Stimulated activated CD8-positive, alpha-beta memory T cell treated with anti-CD3 and anti-CD28 coated beads, Interleukin-7, amount 100 ng/mL, for 1 hour (primary cell): ENCODE measurements at regions not wholly inside any gene's neighbourhood (a gene's known extent, or its start where the extent isn't known, plus 50 kb on each side); places are given as distances from the start of the nearest gene placed in this dataset.
"Not testable (repeated sequence)": the region's sequence is repeated elsewhere in the genome, so short reads cannot be mapped to it uniquely, and the experiment has no call there.

ENCODE experiments used
- DNase-seq, 2 donors: peaks; one replicate each; pipeline ENCODE4 v3.0.0-alpha.2; 2020; ENCODE audit warnings: low read depth in 2 of 2

- DNase-seq, result no peak
Measured at GRCh38 chr16:6728381-6728780, 604.3 kb upstream of the RBFOX1 start.

DNA sequence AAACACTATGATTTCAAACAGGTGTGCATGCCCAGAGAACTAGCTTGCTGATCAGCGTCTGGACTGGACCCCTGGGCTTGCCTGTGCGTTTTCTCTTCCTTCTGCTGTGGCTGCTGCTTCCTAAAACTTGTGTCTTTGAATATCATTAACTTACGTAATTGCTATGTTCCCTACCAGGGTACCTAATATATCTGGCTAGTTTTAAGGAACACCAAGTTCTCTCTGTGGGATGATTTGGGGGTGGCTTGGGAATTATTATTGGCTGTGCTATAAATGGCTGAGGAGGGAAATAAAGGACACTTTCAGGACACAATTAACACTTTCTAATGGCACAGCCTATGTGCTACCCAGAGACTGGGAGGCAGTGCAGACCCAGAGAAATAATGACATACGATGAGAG, 606.0 kb upstream of the RBFOX1 start:
- no peak for DNase-seq

- DNase-seq, result no peak
Measured at GRCh38 chr16:6725634-6726331, 606.9 kb upstream of the RBFOX1 start.

DNA sequence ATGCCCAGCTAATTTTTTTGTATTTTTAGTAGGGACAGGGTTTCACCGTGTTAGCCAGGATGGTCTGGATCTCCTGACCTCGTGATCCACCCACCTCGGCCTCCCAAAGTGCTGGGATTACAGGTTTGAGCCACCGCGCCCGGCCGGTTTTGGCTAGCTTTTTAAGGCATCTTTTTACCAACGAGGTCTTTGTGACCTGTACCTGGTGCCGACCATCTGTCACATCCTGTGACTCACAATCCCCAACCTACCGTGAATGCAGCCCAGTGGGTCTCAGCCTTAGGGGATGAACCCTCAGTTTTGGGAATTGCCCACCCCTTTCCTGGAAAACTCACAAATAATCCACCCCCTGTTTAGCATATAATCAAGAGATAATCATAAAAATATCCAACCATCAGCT, 607.4 kb upstream of the RBFOX1 start:
- not testable (repeated sequence) for DNase-seq

DNA sequence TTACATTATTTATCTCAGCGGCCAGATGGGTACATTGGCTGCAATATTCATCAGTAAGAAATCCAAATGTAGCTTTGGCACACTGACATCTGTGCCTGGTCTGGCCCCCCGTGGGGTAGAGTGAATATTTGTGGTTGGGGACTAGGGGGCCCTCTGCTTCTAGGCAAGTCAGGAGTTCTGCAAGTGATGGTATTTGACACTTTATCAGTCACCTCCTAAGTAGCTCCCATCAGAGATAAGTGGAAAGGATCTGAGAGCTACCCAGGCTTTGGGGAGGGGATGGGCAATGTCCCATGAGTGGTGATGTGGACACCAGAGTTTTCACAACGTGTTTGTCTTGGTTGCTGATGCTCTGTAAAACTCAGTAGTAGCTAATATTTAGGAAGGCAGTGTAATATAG, 609.9 kb upstream of the RBFOX1 start:
- no peak for DNase-seq

- DNase-seq, result no peak
Measured at GRCh38 chr16:6714510-6714909, 618.1 kb upstream of the RBFOX1 start.

- DNase-seq, result no peak
Measured at GRCh38 chr16:6709736-6710135, 622.9 kb upstream of the RBFOX1 start.

- no peak for DNase-seq
Measured at GRCh38 chr16:6708576-6709215, 623.9 kb upstream of the RBFOX1 start.

GRCh38 chr16:6704306-6704930, 628.2 kb upstream of the RBFOX1 start:
- DNase-seq, result no peak

DNA sequence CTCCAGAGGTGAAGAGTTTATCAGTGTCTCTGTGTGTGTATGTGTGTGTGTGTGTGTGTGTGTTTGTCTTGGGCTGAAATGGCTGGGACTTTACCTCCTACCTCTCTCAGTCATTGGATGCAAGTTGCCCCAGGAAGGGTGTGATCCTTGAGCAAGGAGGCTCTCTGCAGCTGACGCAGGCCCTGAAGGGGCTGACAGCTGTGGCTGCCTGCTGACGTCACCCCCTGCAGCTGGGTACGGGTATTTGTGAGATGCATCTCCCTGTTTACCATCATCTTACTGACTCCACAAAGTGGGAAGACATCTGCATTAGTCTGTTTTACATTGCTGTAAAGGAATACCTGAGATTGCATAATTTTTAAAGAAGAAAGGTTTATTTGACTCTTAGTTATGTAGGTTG, 631.5 kb upstream of the RBFOX1 start:
- no peak for DNase-seq

DNA sequence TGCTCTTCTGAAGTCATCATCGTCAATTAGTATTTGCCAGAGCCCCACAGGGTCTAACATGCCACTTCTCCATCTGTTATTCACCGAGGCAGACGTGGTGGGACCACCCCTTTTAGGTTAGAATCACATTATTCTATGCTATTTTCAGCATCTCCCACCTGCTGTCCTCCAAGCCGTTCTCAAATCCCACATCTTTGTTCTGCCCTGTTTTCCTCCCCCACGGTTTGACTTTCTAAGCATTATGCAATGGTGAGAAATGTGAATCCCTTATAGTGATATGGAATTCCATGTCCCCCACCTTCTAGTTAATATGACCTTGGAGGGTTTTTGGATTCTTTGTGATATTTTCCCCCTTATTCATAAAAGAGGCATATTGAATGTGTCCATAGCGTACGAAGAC, 634.1 kb upstream of the RBFOX1 start:
- DNase-seq, result no peak

- no peak for DNase-seq
Measured at GRCh38 chr16:6695666-6696065, 637.0 kb upstream of the RBFOX1 start.

GRCh38 chr16:6694636-6695035, 638.0 kb upstream of the RBFOX1 start:
- no peak for DNase-seq

- not testable (repeated sequence) for DNase-seq
Measured at GRCh38 chr16:6693418-6693817, 639.2 kb upstream of the RBFOX1 start.

DNA sequence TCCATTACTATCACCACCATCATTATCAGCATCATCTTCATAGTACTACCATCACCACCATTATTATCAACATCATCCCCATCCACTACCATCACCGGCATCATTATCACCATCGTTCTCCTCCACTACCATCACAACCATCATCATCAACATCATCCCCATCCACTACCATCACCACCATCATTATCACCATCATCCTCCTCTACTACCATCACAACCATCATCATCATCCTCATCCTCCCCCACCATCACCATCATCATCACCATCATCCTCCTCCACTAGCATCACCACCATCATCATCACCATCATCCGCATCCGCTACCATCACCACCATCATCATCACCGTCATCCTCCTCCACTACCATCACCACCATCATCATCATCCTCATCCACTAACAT, 639.8 kb upstream of the RBFOX1 start:
- no peak for DNase-seq

DNA sequence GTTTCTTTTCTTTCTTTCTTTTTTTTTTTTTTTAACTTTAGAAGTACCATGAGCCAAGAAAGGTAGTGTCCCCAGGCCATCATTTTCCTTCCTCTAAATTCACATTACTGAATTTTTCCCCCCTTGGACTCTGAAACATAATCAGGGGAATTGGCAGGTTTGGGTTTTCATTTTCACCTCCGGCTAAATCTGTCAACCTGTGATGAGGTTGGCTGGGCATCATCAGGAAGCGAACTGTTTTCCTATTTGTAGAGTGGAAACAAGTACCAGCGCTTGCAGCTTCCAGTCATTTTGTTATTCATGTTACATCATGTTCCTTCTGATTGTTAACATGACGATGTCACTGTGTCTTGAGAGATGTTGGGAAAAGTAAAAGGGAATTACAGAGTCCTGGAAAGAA, 641.9 kb upstream of the RBFOX1 start:
- DNase-seq, result no peak

GRCh38 chr16:6689643-6690042, 643.0 kb upstream of the RBFOX1 start:
- DNase-seq, result no peak

DNA sequence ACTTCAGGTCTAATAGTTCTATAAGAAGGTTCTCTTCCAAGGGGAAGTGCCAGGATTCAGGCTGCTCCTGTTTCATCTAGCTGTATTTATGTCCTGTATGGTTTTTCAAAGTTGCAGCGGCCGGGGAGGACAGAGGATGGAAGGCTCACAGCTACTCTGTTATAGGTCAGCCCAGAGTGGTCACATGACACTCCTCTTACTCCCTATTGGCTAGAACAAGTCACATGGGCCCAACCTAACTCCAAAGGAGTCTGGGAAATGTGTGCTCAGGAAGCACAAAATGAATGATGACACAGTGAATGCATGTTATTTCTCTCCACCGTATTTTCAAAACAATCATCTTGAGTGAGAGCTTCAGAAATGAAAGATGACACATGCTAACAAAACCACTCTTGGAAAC, 645.1 kb upstream of the RBFOX1 start:
- no peak for DNase-seq

- no peak for DNase-seq
Measured at GRCh38 chr16:6684076-6684673, 648.5 kb upstream of the RBFOX1 start.

DNA sequence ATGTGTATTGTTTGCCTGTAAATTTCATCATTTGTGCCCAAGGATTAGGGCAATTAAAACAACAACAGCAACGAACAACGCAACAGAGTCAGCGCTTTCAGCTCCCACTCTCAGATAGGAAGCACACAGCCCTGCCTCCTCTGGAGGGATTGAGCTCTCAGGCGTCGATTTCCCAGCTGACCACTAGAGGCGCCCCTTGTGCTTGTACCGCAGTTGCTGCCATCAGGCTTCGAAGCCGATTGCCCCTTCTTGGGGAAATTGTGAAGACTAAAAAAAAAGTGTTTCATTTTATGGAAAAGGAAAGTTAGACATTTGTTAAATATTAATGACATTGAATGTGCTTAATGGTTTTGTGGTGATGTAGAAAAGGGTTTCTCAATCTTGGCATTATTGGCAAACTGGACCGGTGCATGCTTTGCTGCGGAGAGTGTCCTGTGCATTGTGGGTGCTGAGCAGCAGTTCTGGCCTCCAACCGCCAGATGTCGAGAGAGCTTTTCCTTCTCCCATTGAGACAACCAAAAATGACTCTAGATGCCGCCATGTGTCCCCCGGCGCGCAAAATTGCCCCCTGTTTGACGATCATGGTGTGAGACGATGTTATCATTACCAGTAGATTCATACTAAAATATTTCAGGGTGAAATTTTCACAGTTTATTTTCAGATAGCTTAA, 650.4 kb upstream of the RBFOX1 start:
- DNase-seq, result no peak

- no peak for DNase-seq
Measured at GRCh38 chr16:6678586-6678985, 654.1 kb upstream of the RBFOX1 start.

GRCh38 chr16:6674071-6674470, 658.6 kb upstream of the RBFOX1 start:
- DNase-seq, result no peak
